Gastroesophageal sphincter (tissue), 4 donors: ENCODE measurements at regions not wholly inside any gene's neighbourhood (a gene's known extent, or its start where the extent isn't known, plus 50 kb on each side); places are given as distances from the start of the nearest gene placed in this dataset.

ENCODE experiments used
- ATAC-seq: fragments of 150-250 bp; one replicate; pipeline ENCODE4 v1.9.1; 2016; ENCODE audit warnings: mild to moderate bottlenecking, moderate library complexity
- H3K27ac ChIP-seq, 4 donors: fragments of 200-600 bp; sonication (generic) in 3 of 4; 1 replicate in 3 of 4; 2 replicates in 1 of 4; pipeline ENCODE4 v1.5.1; 2016 to 2019
- H3K27me3 ChIP-seq: fragments of 200-600 bp; sonication (generic); one replicate; pipeline ENCODE4 v1.5.1; 2019
- H3K36me3 ChIP-seq, 2 donors: fragments of 200-600 bp; sonication (generic); one replicate each; pipeline ENCODE4 v1.5.1; 2019; ENCODE audit warnings: control low read depth in 1 of 2
- H3K4me1 ChIP-seq, 3 donors: fragments of 200-600 bp; sonication (generic); 1 replicate in 2 of 3; 2 replicates in 1 of 3; pipeline ENCODE4 v1.5.1; 2016 to 2019; ENCODE audit warnings: control low read depth in 2 of 3
- H3K4me3 ChIP-seq, 2 donors: fragments of 200-600 bp; sonication (generic); one replicate each; pipeline ENCODE4 v1.5.1; 2019; ENCODE audit warnings: mild to moderate bottlenecking in 1 of 2, moderate library complexity in 1 of 2
- H3K9me3 ChIP-seq, 3 donors: fragments of 200-600 bp; sonication (generic); one replicate each; pipeline ENCODE4 v1.5.1; 2017 to 2019; ENCODE audit warnings: control low read depth in 2 of 3
- CTCF ChIP-seq, 4 experiments: fragments of 200-600 bp in 2 of 4; fragments of 450-650 bp in 2 of 4; sonication (generic) in 1 of 4; IDR thresholded peaks; one replicate each; pipeline ENCODE4 v1.5.1; 2017 to 2019; ENCODE audit warnings: antibody characterized with exemption in 4 of 4, mild to moderate bottlenecking in 2 of 4, moderate library complexity in 2 of 4
- EP300 ChIP-seq: sonication (generic); formaldehyde crosslinking; IDR thresholded peaks from one replicate; pipeline ENCODE4 v1.6.1; 2017; ENCODE audit warnings: antibody characterized with exemption, mild to moderate bottlenecking
- POLR2A ChIP-seq, 2 donors: fragments of 450-650 bp; IDR thresholded peaks; one replicate each; pipeline ENCODE4 v1.6.1; 2017; ENCODE audit warnings: antibody characterized with exemption in 2 of 2, mild to moderate bottlenecking in 2 of 2, moderate library complexity in 1 of 2
- POLR2AphosphoS5 ChIP-seq: sonication (generic); formaldehyde crosslinking; IDR thresholded peaks from one replicate; pipeline ENCODE4 v1.6.1; 2017; ENCODE audit warnings: antibody characterized with exemption
- WGBS, 2 donors: methylation state at CpG; one replicate each; pipeline ENCODE4 v1.1.5; 2018; ENCODE audit warnings: low coverage in 1 of 2; 5-methylcytosine and 5-hydroxymethylcytosine counted together

- H3K36me3 ChIP-seq, result no peaks in the 10 kb centered on the region
- H3K27me3 ChIP-seq, result no peaks in the 10 kb centered on the region
- TF ChIP-seq POLR2AphosphoS5, result no peak
- no peak overlapping the region for H3K27ac ChIP-seq
- ATAC-seq, result no peak
- WGBS, 2 donors, result 63 to 66% methylated on average over 5 to 8 of the region's 20 CpGs
- H3K4me3 ChIP-seq, result no peak overlapping the region
- H3K9me3 ChIP-seq, result peaks cover 0 to 13% (median 0%) of the 10 kb centered on the region in 3 donors
- peaks cover 0 to 27% (median 0%) of the 10 kb centered on the region in 3 donors for H3K4me1 ChIP-seq
Observed at GRCh38 chr16:85541980-85542900, 70.9 kb upstream of the GSE1 start.

- no peak for ATAC-seq
- peaks cover 0 to 18% (median 0%) of the 10 kb centered on the region in 3 donors for H3K4me1 ChIP-seq
- H3K27me3 ChIP-seq, result no peaks in the 10 kb centered on the region
- WGBS, 2 donors, result 96% methylated on average over 3 of the region's 4 CpGs; no CpG with 5 or more reads in 1 of the 2 donors
- TF ChIP-seq EP300 (no peak), POLR2A (IDR thresholded peaks at IDR 0.05) (no peak), POLR2AphosphoS5 (no peak), CTCF (IDR thresholded peaks at IDR 0.05) (no peak)
- H3K4me3 ChIP-seq, result no peak overlapping the region
- H3K36me3 ChIP-seq, result no peaks in the 10 kb centered on the region
- H3K9me3 ChIP-seq, result peaks cover 0 to 13% (median 0%) of the 10 kb centered on the region in 3 donors
- no peak overlapping the region for H3K27ac ChIP-seq
Observed at GRCh38 chr16:85543536-85543935, 69.6 kb upstream of the GSE1 start.

- 100% methylated on average over 3 of the region's 16 CpGs; no CpG with 5 or more reads in 1 of the 2 donors for WGBS, 2 donors
- Histone ChIP-seq H3K27ac (no peak overlapping the region), H3K9me3 (peaks cover 0 to 13% (median 0%) of the 10 kb centered on the region in 3 donors), H3K4me3 (no peak overlapping the region), H3K36me3 (no peaks in the 10 kb centered on the region), H3K4me1 (peaks cover 0 to 18% (median 0%) of the 10 kb centered on the region in 3 donors), H3K27me3 (no peaks in the 10 kb centered on the region)
- TF ChIP-seq EP300, result no peak
- TF ChIP-seq POLR2AphosphoS5, result no peak
- TF ChIP-seq CTCF (IDR thresholded peaks at IDR 0.05), result no peak
- TF ChIP-seq POLR2A (IDR thresholded peaks at IDR 0.05), result no peak
- no peak for ATAC-seq
Observed at GRCh38 chr16:85544016-85544415, 69.1 kb upstream of the GSE1 start.

- WGBS, 2 donors, result 80 to 100% methylated on average over 1 to 4 of the region's 16 CpGs
- Histone ChIP-seq H3K36me3 (no peaks in the 10 kb centered on the region), H3K27me3 (no peaks in the 10 kb centered on the region), H3K9me3 (peaks cover 0 to 7% (median 0%) of the 10 kb centered on the region in 3 donors), H3K4me3 (no peak overlapping the region), H3K4me1 (peaks cover 0 to 18% (median 0%) of the 10 kb centered on the region in 3 donors), H3K27ac (no peak overlapping the region)
- no peak for ATAC-seq
- no peak for TF ChIP-seq POLR2A (IDR thresholded peaks at IDR 0.05)
- no peak for TF ChIP-seq EP300
- no peak for TF ChIP-seq CTCF (IDR thresholded peaks at IDR 0.05)
- no peak for TF ChIP-seq POLR2AphosphoS5
Observed at GRCh38 chr16:85544668-85545067, 68.5 kb upstream of the GSE1 start.

- Histone ChIP-seq H3K36me3 (no peaks in the 10 kb centered on the region), H3K27me3 (no peaks in the 10 kb centered on the region), H3K4me3 (no peak overlapping the region), H3K9me3 (peaks cover 0 to under 1% (median 0%) of the 10 kb centered on the region in 3 donors), H3K4me1 (peaks cover 0 to 18% (median 0%) of the 10 kb centered on the region in 3 donors), H3K27ac (no peak overlapping the region)
- TF ChIP-seq CTCF (IDR thresholded peaks at IDR 0.05) (no peak), EP300 (no peak), POLR2AphosphoS5 (no peak), POLR2A (IDR thresholded peaks at IDR 0.05) (no peak)
- 90 to 93% methylated on average over 5 to 7 of the region's 7 CpGs for WGBS, 2 donors
- ATAC-seq, result no peak
Observed at GRCh38 chr16:85545227-85545818, 67.8 kb upstream of the GSE1 start.
